ENCODE measurements at regions not wholly inside any gene's neighbourhood (a gene's known extent, or its start where the extent isn't known, plus 50 kb on each side); places are given as distances from the start of the nearest gene placed in this dataset.
A peak's percentile ranks its signal among the peaks of the same experiment; 100 is the strongest.

DNA sequence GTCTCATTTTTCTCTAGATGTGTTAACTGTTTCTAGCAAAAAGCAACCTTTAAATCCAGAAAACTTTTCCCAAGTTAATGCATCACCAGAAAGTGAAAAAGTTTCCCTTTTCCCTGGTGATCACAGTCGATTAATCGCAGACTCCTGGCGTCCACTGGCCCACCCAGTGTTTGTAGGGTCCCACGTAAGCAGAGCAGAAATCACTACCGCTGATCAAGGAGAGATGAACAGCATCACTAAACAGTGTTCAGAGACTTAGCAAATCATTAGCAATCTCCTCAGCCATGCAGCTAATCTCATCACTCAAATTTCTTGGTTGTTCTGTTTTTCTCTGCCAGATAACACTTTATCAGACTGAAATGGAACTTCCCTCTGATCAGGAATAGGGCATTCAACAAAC is 184.2 kb downstream of the EFNB2 start:
- WGBS, 2 experiments (ENCODE audit: insufficient coverage in 1 of 2, insufficient read length in 1 of 2): 89 to 92% methylated on average over 5 of the region's 5 CpGs
- Mint-ChIP-seq H3K4me1 (peaks cover 39% of the 10 kb centered on the region), H3K27me3 (ENCODE audit: insufficient read depth) (peaks cover 3% of the 10 kb centered on the region)

GRCh38 chr13:106350208-106350607 is 185.3 kb downstream of the EFNB2 start:
- no peaks in the 10 kb centered on the region for H3K27me3 ChIP-seq (ENCODE audit: control insufficient read depth, insufficient read depth, low read length, poor library complexity, severe bottlenecking)
- WGBS, 2 experiments (ENCODE audit: insufficient coverage in 1 of 2, insufficient read length in 1 of 2): 37% methylated on average over 4 of the region's 4 CpGs
- Mint-ChIP-seq H3K4me1 (peaks cover 39% of the 10 kb centered on the region), H3K27me3 (ENCODE audit: insufficient read depth) (peaks cover 3% of the 10 kb centered on the region), H3K4me3 (no peak overlapping the region), H3K9me3 (no peaks in the 10 kb centered on the region), H3K27ac (no peak overlapping the region), H3K36me3 (ENCODE audit: low read depth) (no peaks in the 10 kb centered on the region)
- no peaks in the 10 kb centered on the region for H3K36me3 ChIP-seq (ENCODE audit: control insufficient read depth, insufficient read depth, low read length)
- peak overlapping the region; percentile 77 for H3K4me3 ChIP-seq (ENCODE audit: low read length)
- H3K4me1 ChIP-seq (ENCODE audit: control insufficient read depth, insufficient read depth, low read length): peaks cover 13% of the 10 kb centered on the region
- no peak overlapping the region for H3K27ac ChIP-seq (ENCODE audit: low read depth, low read length)
- peak; percentile 79 for DNase-seq
- H3K9me3 ChIP-seq (ENCODE audit: control insufficient read depth, low read length): no peaks in the 10 kb centered on the region
- TF ChIP-seq CTCF (conservative IDR thresholded peaks at IDR 0.05): no peak
- H3K9ac ChIP-seq (ENCODE audit: extremely low read depth, low read length, poor library complexity, severe bottlenecking): no peak overlapping the region

More for the DNA sequence above, 184.2 kb downstream of the EFNB2 start:
- Mint-ChIP-seq H3K36me3 (ENCODE audit: low read depth) (no peaks in the 10 kb centered on the region), H3K9me3 (no peaks in the 10 kb centered on the region), H3K27ac (no peak overlapping the region), H3K4me3 (no peak overlapping the region)
- Histone ChIP-seq H3K27me3 (ENCODE audit: control insufficient read depth, insufficient read depth, low read length, poor library complexity, severe bottlenecking) (no peaks in the 10 kb centered on the region), H3K27ac (ENCODE audit: low read depth, low read length) (no peak overlapping the region), H3K9me3 (ENCODE audit: control insufficient read depth, low read length) (no peaks in the 10 kb centered on the region), H3K36me3 (ENCODE audit: control insufficient read depth, insufficient read depth, low read length) (no peaks in the 10 kb centered on the region), H3K4me1 (ENCODE audit: control insufficient read depth, insufficient read depth, low read length) (peaks cover 13% of the 10 kb centered on the region), H3K9ac (ENCODE audit: extremely low read depth, low read length, poor library complexity, severe bottlenecking) (no peak overlapping the region), H3K4me3 (ENCODE audit: low read length) (no peak overlapping the region)
- no peak for DNase-seq
- TF ChIP-seq CTCF (conservative IDR thresholded peaks at IDR 0.05): no peak

GRCh38 chr13:106349080-106349931 is 186.2 kb downstream of the EFNB2 start:
- Mint-ChIP-seq H3K27me3 (ENCODE audit: insufficient read depth) (peaks cover 3% of the 10 kb centered on the region), H3K27ac (peak overlapping the region; percentile 89), H3K4me3 (peak overlapping the region; percentile 60), H3K36me3 (ENCODE audit: low read depth) (no peaks in the 10 kb centered on the region), H3K9me3 (no peaks in the 10 kb centered on the region), H3K4me1 (peaks cover 39% of the 10 kb centered on the region)
- Histone ChIP-seq H3K27me3 (ENCODE audit: control insufficient read depth, insufficient read depth, low read length, poor library complexity, severe bottlenecking) (no peaks in the 10 kb centered on the region), H3K4me1 (ENCODE audit: control insufficient read depth, insufficient read depth, low read length) (peaks cover 13% of the 10 kb centered on the region), H3K9me3 (ENCODE audit: control insufficient read depth, low read length) (no peaks in the 10 kb centered on the region), H3K27ac (ENCODE audit: low read depth, low read length) (peak overlapping the region; percentile 85), H3K36me3 (ENCODE audit: control insufficient read depth, insufficient read depth, low read length) (no peaks in the 10 kb centered on the region), H3K4me3 (ENCODE audit: low read length) (peak overlapping the region; percentile 77), H3K9ac (ENCODE audit: extremely low read depth, low read length, poor library complexity, severe bottlenecking) (peak overlapping the region; percentile 55)
- no peak for TF ChIP-seq CTCF (conservative IDR thresholded peaks at IDR 0.05)
- 3% methylated on average over 24 to 30 of the region's 30 CpGs for WGBS, 2 experiments (ENCODE audit: insufficient coverage in 1 of 2, insufficient read length in 1 of 2)
- peak; percentile 90 for DNase-seq

Data from endodermal cell (in vitro differentiated cells).